ENCODE measurements at regions not wholly inside any gene's neighbourhood (a gene's known extent, or its start where the extent isn't known, plus 50 kb on each side); places are given as distances from the start of the nearest gene placed in this dataset.

DNA sequence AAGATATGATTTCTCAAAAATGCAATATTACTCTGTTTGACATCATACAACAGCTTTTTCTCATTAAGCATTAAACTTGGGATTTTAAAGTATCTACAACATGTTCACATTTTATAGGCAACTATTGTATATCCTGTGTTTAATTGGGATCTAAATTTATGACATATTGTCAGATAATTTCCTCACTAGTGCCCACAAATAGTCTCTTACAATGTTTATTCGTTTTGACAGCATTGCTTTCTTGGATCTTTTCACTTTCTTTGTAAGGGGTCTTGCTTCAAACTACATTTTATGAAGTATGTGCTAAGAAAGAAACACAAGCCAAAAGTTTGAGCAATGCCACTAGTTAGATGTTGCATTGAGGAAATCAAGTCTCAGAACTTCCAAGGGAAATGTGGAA, 285.1 kb downstream of the TMEM167A start:
- Histone ChIP-seq H3K27ac (replicated peaks in 1 of 4) (no peak overlapping the region), H3K4me3 (no peak overlapping the region), H3K9me3 (no peaks in the 10 kb centered on the region), H3K36me3 (no peaks in the 10 kb centered on the region), H3K27me3 (no peaks in the 10 kb centered on the region), H3K4me1 (no peaks in the 10 kb centered on the region)
- WGBS = 77% methylated on average over 1 of the region's 1 CpG
- DNase-seq (ENCODE audit: extremely low spot score) = no peak
- TF ChIP-seq POLR2AphosphoS5 (IDR thresholded peaks at IDR 0.05) = no peak
- TF ChIP-seq, protein P1, sequence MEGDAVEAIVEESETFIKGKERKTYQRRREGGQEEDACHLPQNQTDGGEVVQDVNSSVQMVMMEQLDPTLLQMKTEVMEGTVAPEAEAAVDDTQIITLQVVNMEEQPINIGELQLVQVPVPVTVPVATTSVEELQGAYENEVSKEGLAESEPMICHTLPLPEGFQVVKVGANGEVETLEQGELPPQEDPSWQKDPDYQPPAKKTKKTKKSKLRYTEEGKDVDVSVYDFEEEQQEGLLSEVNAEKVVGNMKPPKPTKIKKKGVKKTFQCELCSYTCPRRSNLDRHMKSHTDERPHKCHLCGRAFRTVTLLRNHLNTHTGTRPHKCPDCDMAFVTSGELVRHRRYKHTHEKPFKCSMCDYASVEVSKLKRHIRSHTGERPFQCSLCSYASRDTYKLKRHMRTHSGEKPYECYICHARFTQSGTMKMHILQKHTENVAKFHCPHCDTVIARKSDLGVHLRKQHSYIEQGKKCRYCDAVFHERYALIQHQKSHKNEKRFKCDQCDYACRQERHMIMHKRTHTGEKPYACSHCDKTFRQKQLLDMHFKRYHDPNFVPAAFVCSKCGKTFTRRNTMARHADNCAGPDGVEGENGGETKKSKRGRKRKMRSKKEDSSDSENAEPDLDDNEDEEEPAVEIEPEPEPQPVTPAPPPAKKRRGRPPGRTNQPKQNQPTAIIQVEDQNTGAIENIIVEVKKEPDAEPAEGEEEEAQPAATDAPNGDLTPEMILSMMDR (IDR thresholded peaks at IDR 0.05) = no peak
- no peak for TF ChIP-seq POLR2A (IDR thresholded peaks at IDR 0.05; ENCODE audit: low read depth)
- no peak for TF ChIP-seq EP300 (IDR thresholded peaks at IDR 0.05)
- intact Hi-C loops (cut with DNase I) = loop anchor here (5.0 to 10.0 kb wide), 2 partner anchors 150 to 437 kb away; no protein-coding TSS in a partner anchor

DNA sequence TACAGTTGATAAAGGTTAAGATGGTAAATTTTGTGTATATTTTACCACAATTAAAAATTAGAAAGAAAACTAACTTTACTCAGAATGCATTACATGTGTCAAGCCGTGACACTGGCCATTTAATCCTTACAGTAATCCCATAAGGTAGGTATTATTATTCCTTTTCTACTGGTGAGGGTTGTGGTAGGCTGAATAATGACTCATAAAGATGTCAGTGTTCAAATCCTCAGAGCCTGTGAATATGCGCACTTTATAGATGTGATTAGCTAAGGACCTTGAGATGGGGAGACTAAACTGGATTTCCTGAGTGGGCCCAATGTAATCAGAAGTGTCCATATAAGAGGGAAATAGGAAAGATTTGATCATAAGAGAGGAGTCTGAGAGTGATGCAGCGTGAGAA, 288.1 kb downstream of the TMEM167A start:
- Histone ChIP-seq H3K27me3 (no peaks in the 10 kb centered on the region), H3K4me3 (no peak overlapping the region), H3K9me3 (no peaks in the 10 kb centered on the region), H3K36me3 (no peaks in the 10 kb centered on the region), H3K4me1 (peaks cover 0 to 9% (median 0%) of the 10 kb centered on the region in 4 donors), H3K27ac (replicated peaks in 1 of 4) (no peak overlapping the region)
- TF ChIP-seq, protein P1 (IDR thresholded peaks at IDR 0.05) = no peak
- TF ChIP-seq POLR2AphosphoS5 (IDR thresholded peaks at IDR 0.05) = no peak
- TF ChIP-seq EP300 (IDR thresholded peaks at IDR 0.05) = no peak
- no peak for TF ChIP-seq POLR2A (IDR thresholded peaks at IDR 0.05; ENCODE audit: low read depth)
- intact Hi-C loops (cut with DNase I) = no loop called here
- no peak for DNase-seq (ENCODE audit: extremely low spot score)
- WGBS = 95% methylated on average over 3 of the region's 3 CpGs

DNA sequence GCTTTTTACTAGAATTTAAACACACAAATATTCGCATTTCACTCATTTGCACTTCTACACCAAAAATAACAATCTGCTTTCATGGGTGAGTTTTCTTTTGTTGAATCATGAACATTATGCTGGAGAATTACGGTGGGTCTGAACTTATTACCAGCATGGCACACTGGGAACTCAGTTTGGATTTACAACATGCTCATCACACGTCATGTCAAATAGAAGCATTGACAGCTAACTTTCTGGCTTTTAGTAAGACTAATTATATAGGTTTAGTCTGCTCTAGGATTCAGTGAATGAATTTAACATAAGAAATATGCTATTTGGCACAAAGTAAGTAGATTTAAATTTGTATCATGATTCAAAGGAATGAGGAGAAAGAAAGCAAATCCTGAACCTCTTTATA, 290.4 kb downstream of the TMEM167A start:
- 100% methylated on average over 3 of the region's 3 CpGs for WGBS

DNA sequence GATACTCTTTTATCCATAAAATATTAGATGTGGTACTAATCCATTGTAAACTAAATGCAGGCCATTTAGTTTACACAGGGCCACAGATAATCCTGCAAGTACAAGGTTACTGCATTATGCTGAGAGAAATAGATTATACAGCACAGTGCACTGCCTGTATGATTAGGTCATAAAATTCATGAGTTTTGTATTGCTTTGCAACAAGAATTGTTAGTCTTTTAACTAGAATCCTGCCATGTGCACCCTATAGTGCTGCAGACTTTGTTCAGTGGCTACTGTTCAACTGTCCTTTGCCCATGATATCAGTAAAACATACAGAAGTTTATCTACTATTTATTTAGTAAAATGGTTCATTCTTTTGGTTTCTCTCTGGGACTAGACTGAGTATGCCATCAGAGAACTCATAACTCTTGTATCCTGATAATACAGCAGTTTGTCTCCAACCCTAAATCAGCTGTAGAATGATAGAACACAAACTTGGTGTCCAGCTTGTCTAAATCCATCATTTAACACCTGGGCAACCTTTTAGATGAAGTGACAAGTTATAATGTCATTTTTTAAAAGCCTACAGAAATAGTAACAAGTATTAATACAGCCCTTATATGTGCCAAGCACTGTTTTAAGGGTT, 291.2 kb downstream of the TMEM167A start:
- no peak overlapping the region for H3K27ac ChIP-seq (replicated peaks in 1 of 4)
- intact Hi-C loops (cut with DNase I) = no loop called here

More for the DNA sequence above, 290.4 kb downstream of the TMEM167A start:
- no peaks in the 10 kb centered on the region for H3K9me3 ChIP-seq
- TF ChIP-seq EP300 (IDR thresholded peaks at IDR 0.05) (no peak), POLR2A (IDR thresholded peaks at IDR 0.05; ENCODE audit: low read depth) (no peak), POLR2AphosphoS5 (IDR thresholded peaks at IDR 0.05) (no peak)
- TF ChIP-seq, protein P1 (IDR thresholded peaks at IDR 0.05) = no peak
- no peaks in the 10 kb centered on the region for H3K27me3 ChIP-seq
- H3K36me3 ChIP-seq = no peaks in the 10 kb centered on the region
- intact Hi-C loops (cut with DNase I) = no loop called here
- no peak overlapping the region for H3K4me3 ChIP-seq
- peaks cover 0 to 9% (median 0%) of the 10 kb centered on the region in 4 donors for H3K4me1 ChIP-seq
- DNase-seq (ENCODE audit: extremely low spot score) = no peak
- no peak overlapping the region for H3K27ac ChIP-seq (replicated peaks in 1 of 4)

More for the DNA sequence above, 291.2 kb downstream of the TMEM167A start:
- no peak for DNase-seq (ENCODE audit: extremely low spot score)
- no peaks in the 10 kb centered on the region for H3K9me3 ChIP-seq
- no peaks in the 10 kb centered on the region for H3K27me3 ChIP-seq
- H3K36me3 ChIP-seq = no peaks in the 10 kb centered on the region
- H3K4me3 ChIP-seq = no peak overlapping the region
- peaks cover 0 to 9% (median 0%) of the 10 kb centered on the region in 4 donors for H3K4me1 ChIP-seq
- TF ChIP-seq EP300 (IDR thresholded peaks at IDR 0.05) (no peak), POLR2A (IDR thresholded peaks at IDR 0.05; ENCODE audit: low read depth) (no peak), POLR2AphosphoS5 (IDR thresholded peaks at IDR 0.05) (no peak)
- TF ChIP-seq, protein P1 (IDR thresholded peaks at IDR 0.05) = no peak
